Stimulated activated CD4-positive, alpha-beta T cell treated with anti-CD3 and anti-CD28 coated beads, Interleukin-12 subunit alpha, Interleukin-12 subunit beta, amount 100 ng/mL, for 48 hours (primary cell): ENCODE measurements at regions not wholly inside any gene's neighbourhood (a gene's known extent, or its start where the extent isn't known, plus 50 kb on each side); places are given as distances from the start of the nearest gene placed in this dataset.

ENCODE experiments used
- DNase-seq, 3 donors: peaks; one replicate each; pipeline ENCODE4 v3.0.0-alpha.2; 2020; ENCODE audit warnings: low read depth in 2 of 3, low spot score in 1 of 3

DNA sequence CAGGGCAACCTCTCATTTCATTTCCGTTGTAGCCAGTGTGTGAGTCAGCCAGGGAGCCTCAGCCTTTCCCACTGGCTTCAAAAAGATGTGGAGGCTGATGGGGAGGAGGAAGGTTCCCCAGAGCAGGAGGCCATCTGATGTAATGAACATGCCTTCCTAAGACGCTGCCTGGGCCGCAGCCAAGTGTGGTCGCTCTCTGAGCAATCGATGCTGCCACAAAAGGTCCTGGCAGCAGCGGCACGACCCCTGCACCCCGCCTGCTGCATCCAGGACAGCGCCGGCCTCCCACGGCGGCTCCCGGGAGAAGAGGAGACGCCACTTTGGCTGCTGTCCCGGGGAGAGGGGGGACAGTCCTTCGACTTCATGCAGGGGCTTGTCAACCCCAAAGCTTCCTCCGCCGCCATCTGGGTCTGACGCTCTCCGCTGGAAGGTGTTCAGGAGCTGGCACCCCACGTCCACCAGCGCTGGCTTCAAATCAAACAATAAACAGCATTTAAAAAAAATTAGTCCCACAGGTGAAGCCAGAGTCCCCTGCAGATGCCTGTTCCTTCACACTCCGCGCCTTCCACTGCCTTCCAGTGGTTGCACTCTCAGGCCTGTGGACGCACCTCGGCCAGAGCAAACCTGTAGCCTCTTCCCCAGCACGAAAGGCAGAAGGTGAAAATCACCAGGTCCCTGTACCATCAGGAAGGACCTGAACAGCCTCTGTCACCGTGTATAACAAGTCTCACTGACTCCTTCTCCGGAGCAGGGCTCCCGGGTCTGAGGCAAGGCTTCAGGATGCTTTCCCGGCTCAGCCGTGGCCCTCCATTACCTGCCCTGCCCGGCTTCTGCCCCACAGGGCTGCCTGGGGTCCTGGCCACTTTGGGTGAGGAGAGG, 930.7 kb downstream of the BRD1 start:
- no peak for DNase-seq

DNA sequence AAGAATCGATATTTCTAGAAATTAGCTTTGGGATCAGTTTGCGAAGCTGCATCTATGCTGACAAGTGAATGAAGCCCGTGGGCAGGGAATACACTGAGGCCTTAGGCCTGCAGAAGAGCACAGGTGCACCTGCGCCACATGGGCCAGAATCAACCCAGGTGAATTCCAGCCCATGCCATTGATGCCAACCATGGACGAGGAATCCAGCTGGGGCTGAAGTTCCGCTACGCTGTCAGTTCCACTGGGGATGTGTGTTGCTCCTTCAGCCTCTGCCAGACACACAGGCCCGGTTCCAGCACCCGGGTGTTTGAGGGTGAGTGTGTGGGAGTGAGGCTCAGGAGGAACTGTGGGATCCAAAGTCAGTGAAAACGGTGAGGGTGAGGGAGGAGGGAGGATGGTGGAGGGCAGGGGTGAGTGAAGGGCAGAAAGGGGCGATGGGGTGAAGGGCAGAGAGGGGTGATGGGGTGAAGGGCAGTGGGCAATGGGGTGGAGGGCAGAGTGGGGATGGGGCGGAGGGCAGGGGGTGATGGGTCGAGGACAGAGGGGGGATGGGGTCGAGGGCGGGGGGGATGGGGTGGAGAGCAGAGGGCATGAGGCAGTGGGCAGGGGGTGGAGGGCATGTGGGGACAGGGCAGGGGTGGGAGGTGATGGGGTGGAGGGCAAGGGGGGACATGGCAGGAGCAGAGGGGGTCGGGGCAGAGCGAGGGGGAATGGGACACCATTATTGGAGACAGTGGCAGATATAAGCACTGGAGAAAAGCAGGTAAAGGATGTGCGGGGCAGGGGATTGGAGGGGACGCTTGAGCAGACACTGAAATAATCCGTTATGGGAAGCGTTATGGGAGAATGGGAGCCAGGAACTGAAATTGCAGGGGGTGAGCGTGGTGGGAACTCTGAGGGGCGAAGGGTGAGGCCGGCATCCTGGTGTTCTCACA, 931.6 kb downstream of the BRD1 start:
- no peak for DNase-seq

DNA sequence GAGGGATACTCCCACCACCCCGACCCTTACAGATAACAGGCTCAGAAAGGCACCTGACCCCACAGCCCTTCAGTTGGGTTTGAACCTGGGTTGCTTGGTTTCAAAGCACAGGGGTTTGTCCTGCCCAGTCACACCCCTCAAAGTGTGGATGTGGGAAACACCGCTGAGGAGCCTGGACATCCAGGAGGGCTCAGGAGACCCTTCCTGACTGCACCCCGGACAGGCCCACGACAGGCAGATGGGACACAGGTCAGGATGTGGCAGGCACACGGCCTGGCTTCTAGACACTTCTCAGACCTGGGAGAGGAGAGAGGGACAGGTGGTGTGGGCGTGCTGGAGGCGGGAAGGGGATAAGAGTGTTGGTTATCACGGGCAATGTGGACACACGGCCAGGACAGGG, 932.3 kb downstream of the BRD1 start:
- no peak for DNase-seq

DNA sequence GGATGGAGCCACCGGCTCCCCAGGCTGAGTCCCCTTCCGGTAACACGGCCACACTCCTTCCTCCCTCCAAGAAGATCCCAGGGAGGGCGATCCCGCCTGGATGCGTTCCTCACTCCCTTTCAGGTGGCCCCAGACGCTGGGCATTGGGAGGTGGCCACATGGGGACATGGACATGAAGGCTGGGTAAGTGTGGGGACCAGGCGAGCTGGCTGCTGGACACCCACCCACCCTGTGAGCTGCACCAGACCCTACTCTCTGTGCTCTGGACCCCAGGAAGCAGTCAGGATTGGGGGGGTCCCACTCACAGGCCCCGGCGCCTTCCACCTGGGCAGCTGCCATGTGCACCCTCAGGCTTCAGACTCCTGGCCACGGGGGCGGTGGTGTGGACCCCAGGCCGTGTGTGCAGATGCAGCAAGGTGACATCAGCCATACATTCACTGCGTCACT, 932.8 kb downstream of the BRD1 start:
- DNase-seq, result no peak

DNA sequence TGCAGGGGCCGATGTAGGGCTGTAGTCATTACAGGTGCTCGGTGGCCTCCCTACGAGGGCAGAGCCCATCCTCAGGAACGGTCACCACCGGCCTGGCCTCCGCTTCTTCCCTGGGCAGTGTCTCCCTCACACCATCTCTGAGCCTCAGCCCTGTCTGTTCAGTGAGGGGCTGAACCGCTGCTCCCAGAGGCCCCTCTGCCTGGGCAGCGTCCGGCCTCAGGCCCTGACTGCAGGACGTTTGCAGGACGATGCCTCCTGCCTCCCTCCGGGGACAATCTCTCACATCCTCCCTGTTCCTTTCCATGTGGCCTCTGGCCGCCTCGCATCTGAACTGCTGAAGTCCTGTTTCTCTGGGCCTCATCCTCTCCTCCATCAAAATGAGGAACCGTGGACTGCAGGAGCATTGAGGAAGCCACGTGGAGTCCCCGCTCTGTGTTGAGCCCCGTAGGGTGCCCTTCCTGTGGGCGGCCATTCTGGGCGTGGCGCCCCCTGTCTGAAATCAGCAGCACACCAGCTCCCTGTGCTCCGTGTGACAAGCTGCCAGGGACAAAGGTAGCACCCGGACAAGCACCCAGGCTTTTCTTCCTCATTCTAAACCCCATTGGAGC, 933.5 kb downstream of the BRD1 start:
- DNase-seq, result no peak

DNA sequence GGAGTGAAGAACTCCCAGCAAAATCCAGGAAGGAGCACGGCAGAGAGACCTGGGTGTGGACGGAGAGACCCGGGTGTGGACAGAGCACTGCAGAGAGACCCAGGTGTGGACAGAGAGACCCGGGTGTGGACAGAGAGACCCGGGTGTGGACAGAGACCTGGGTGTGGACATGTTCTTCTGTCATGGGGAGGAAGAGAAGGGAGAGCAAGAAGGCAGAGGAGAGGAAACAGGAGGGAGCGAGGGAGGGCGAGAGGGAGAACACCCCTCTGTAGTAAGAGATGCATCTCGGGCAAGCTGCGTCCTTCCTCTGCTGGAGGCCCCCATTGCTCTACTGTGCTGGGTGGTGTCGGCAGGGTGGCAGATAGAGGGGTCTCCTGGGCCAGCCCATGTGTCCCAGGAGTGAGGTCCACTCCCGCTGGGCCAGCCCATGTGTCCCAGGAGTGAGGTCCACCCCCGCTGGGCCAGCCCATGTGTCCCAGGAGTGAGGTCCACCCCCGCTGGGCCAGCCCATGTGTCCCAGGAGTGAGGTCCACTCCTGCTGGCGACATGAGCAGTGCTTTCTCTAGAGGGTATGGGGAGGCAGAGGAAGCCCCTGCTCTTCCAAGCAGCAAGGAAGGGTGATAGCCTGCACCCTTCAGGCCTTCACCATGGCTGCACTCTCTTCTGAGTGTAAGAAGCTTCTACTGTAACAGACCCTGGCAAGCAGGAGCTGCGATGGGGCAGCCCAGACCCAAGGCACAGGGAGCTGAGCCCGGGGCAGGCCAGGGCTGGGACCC, 934.2 kb downstream of the BRD1 start:
- DNase-seq, result no peak

DNA sequence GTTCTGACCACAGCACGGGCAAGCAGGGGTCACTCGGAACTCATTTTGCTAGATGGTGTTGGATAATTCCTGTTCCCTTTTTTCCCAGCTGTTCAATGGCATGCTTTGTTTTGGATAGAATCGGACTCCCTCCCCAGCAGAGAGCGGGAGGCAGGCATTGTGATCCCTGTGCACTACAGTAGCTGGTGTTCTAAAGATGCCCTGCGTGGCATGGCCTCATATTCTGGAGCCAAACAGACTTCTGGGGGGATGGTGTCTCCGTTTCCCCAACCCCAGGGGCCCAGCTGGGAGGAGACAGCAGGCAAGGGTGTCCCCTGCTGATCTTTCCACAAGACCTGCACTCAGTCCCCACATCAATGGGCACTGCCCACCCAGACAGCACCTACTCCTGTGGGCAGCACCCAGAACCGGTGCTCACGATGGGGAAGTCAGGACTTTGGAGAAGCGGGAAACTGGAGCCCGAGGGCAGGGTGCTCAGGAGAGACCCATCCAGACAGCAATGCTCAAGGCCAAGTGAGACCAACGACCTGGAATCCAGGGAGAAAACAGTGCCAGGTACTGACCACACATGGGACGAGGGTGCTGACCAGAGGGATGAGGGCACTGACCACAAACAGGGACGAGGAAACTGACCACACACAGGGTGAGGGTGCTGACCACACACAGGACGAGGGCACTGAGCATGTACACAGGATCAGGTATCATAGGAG, 934.9 kb downstream of the BRD1 start:
- DNase-seq, result no peak

DNA sequence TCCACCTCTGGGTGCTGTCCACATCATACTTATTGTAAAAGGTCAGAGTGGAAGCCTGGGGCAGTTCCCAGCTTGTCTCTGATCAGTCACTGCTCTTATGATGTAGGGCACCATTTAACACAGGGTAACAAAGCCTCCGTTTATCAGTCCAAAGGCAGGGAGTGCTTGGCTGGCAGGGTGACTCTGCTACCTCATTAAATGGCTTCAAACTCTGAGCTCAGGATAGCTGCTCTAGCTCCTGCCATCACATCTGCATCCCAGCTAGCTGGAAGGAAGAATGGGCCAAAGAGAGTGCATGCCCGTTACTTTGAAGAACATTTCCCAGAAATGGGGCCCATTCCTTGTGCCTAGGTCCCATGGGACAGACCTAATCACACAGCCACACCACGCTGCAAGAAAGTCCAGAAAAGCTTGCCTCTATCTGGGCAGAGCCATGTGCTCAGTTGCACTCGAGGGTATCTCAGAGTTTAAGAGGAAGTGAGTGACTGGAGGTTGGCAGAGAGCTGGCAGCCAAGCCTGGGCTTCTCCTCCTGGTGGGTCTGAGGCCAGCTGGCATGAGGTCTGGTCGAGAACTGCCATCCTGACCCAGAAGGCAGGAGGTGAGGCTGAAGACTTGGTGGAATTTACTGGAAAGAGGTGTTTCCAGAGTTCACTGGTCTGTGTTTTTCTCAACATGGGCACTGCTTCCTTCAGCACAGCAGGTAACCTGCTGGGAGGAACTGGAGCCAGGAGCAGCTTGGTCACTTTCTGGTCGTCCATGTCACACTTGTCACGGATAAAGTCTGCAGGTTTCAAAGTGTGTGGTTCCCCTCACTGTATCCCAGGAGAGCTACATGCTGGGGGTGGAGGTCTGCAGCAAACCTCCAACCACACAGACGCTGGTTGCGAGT, 935.7 kb downstream of the BRD1 start:
- no peak for DNase-seq

DNA sequence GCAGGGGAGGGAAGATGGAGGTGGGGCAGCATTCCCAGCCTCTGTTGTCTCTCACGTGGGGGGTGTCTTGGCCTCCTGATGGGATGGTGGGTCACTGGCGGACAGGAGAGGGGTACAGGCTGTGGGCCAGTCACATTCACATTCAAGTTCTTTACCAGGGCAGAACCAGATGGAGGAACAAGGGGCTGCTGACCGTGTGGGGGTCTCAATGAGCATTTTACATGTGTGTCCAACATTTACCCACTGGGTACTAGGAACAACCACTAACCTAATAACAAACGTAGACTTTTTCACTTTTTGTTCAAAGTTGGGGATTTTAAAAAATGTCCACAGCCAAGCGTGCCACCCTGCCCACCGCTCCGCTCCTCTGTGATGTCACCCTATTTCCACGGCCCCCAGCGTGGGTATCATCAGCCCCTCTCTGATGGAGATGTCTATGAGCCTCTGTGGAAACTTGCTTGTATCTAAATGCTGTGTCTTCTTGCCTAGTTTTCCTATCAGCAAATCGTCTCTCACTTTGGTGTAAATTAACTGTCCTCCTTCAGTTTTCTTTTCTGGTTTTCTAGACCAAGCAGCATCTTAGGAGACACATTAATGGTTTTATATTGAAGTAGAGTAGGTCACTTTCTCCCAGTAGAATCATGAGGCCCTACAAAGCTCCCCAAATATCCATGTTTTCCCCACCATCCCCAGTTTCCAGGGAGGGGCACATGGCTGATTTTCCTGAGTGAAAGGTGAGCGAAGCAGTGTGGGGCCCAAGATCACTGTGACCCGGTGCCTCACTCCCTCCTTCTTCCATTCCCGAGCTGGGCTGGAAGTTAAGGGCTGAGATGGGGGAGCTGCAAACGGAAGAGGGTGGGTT, 936.7 kb downstream of the BRD1 start:
- no peak for DNase-seq

DNA sequence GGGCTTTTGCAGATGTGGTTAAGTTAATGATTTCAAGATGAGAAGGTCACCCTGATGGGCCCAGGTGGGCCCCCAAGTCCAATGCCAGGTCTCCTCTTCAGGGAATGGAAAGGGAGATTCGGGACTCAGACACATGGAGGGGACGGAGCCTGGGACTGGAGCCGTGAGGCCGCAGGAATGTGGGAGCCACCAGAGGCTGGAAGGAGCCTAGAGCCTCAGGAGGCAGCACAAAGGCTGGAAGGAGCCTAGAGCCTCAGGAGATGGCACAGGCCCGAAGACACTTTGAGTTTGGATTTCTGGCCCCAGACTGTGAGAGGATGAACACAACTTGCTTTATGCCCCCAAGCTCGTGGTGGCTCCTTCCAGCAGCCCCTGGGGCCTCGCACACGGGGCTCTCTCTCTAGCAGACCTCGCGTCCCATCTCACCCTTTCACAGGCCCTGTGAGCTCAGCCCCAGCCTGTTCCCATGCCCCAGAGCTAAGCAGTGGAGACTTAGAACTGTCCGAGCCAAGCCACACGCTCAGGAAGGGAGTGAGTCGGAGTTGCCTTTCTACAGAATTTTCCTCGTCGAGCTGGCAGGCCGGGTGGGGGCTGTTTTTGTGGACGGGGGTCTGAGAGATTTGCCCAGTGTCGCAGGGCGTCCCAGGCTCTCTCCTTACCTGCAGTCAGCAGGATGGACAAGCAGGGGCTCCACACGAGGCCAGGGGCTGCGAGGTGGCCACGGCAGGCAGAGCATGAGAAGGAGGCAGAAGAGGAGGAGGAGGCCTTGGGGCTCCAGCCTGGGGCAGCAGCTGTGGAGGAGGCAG, 937.6 kb downstream of the BRD1 start:
- no peak for DNase-seq

DNA sequence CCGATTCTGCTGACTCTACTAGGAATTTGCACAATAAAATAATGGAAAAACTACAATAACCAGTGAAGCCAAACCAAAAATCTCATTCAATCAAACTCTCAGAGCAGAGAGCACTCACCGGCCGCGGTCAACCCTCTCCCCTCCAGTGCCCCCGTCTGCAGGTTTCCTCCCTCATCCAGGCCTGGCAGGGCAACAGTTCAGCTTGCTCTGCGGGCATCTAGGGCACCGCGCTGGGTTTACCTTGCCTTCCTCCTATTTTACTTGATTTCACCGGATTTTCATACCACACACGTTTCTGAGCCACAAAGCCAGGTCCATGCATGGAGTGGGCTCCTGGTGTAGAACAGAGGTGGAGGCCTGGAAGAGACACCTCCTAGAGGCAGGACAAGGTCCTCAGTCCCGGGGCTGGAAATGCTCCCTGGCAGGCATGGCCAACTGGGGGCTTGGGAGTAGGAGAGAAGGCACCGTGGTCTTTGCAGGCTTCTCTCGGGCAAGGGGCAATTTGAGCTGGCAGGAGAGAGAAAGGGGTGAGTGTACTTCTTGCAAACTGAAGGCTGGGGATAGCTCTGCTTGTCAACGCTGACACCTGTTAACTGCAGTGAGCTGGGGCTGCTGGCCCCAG, 938.4 kb downstream of the BRD1 start:
- no peak for DNase-seq

DNA sequence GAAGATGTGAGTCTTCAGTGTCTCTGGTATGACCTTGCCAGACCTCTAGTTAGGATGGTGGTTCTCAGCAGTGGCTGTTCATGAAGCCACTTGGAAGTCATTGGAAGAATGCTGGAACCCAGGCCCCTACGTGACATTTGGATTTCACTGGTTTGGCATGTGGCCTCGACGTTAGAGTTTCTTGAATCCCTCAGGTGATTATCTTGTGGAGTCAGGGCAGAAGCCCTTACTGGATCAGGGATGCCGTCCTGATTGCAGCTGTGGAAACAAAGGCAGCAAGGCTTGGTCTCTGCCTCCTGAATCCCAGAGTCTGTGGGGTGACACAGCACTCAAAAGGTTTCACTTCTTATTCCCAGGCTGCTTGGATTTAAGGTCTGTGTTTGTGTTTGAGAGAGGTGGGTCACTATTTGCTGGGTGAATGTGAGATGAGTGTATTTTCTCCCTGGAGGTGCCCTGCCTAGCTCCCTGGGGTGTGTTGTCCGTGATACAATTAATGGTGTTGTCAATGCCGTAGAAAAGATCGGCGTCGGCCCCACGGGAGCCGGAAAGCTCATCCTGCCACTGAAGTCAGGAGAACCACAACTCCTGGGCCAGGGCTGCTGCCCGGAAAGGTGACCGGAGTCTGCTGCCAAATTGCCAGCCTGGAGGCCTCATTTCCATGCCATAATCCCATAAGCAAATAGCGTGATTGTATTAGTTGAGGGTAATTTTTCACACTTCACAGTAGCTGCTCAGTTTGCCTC, 939.0 kb downstream of the BRD1 start:
- DNase-seq, result no peak

DNA sequence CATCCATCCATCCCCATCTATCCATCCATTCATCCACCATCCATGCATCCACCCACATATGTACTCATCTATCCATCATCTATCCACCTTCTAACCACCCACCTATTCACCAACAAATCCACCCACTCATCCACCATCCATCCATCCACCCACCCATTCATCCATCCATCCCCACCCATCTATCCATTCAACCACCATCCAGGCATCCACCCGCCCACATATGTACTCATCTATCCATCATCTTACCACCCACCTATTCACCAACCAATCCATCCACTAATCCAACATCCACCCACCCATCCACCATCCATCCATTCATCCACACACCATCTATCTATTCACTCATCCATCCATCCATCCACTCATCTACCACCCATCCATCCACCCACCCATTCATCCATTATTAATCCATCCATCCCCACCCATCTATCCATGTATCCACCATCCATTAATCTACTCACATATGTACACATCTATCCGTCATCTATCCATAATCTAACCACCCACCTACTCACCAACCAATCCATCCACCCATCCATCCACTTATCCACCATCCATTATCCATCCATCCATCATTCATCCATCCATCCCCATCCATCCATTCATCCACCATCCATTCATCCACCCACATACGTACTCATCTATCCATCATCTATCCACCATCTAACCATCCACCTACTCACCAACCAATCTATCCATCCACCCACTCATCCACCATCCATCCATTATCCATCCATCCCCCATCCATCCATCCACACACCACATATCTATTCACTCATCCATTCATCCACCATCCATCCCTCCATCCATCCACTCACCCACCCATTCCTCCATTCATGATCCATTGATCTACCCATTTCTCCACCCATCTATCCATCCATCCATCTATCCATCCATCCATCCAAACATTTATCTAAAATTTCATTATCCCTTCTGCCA, 940.0 kb downstream of the BRD1 start:
- no peak for DNase-seq

DNA sequence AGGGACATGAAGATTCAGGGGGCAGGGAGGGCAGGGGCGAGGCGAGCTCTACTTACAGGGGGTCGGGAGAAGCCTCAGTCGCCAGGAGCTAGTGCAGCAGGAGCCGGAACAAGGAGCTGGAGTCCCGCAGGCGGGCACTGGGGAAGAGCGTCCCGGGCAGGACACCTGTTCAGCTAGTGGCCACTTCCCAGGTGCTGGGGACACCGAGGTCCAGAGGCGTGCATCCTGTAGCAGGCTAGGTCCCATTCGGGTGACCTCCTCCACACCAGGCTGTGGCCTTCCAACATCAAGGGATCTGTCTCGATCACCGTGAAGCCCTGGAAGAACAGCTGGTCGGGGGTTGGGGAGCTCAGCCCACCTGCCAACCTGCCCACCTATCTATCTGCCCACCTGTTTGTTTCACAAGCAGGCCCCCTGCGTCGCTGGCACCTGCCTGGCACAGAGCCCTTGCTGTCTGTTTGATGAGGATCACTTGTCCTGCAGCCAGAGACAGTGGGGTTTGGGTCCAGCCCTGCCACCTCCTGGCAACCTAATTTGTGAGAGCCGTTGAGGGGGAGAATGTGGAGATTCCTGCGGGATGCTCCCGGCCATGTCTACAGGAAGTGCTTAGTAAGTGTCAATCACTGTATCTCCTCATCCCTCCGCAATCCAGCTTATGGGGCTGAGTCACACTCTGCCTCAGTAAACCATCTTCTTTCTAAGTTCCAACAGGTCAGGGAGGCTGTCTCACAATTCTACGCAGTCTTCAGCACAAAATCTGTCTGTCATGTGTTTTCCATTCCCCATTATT, 940.9 kb downstream of the BRD1 start:
- DNase-seq, result no peak
